Tibial nerve (tissue), 3 donors: ENCODE measurements at regions not wholly inside any gene's neighbourhood (a gene's known extent, or its start where the extent isn't known, plus 50 kb on each side); places are given as distances from the start of the nearest gene placed in this dataset.

ENCODE experiments used
- POLR2A ChIP-seq, 2 donors: fragments of 450-650 bp; IDR thresholded peaks; one replicate each; pipeline ENCODE4 v1.6.1; 2017; ENCODE audit warnings: antibody characterized with exemption in 2 of 2, mild to moderate bottlenecking in 2 of 2, moderate library complexity in 2 of 2
- TF ChIP-seq, protein P1 (sequence below), 5 experiments: fragments of 200-600 bp in 3 of 5; fragments of 450-650 bp in 2 of 5; sonication (generic) in 3 of 5; IDR thresholded peaks; one replicate each; pipeline ENCODE4 v1.5.1; 2016 to 2019; ENCODE audit warnings: antibody characterized with exemption in 5 of 5, mild to moderate bottlenecking in 3 of 5, moderate library complexity in 2 of 5

- TF ChIP-seq, protein P1, sequence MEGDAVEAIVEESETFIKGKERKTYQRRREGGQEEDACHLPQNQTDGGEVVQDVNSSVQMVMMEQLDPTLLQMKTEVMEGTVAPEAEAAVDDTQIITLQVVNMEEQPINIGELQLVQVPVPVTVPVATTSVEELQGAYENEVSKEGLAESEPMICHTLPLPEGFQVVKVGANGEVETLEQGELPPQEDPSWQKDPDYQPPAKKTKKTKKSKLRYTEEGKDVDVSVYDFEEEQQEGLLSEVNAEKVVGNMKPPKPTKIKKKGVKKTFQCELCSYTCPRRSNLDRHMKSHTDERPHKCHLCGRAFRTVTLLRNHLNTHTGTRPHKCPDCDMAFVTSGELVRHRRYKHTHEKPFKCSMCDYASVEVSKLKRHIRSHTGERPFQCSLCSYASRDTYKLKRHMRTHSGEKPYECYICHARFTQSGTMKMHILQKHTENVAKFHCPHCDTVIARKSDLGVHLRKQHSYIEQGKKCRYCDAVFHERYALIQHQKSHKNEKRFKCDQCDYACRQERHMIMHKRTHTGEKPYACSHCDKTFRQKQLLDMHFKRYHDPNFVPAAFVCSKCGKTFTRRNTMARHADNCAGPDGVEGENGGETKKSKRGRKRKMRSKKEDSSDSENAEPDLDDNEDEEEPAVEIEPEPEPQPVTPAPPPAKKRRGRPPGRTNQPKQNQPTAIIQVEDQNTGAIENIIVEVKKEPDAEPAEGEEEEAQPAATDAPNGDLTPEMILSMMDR (IDR thresholded peaks at IDR 0.05), result no peak
- TF ChIP-seq POLR2A (IDR thresholded peaks at IDR 0.05), result no peak
Measured at GRCh38 chrX:142576615-142577014, 371.5 kb upstream of the MAGEC2 start.
